Osteocyte (in vitro differentiated cells): ENCODE measurements at regions not wholly inside any gene's neighbourhood (a gene's known extent, or its start where the extent isn't known, plus 50 kb on each side); places are given as distances from the start of the nearest gene placed in this dataset.

ENCODE experiments used
- DNase-seq: peaks from one replicate; pipeline ENCODE4 v3.0.0; 2021; ENCODE audit warnings: mixed read lengths; ENCODE audit not compliant: unreplicated experiment; ENCODE audit errors: extremely low spot score
- H3K27ac Mint-ChIP-seq: one replicate; pipeline ENCODE4 v1.8.0; 2021; ENCODE audit warnings: mild to moderate bottlenecking, mixed read lengths; ENCODE audit not compliant: unreplicated experiment
- H3K27me3 Mint-ChIP-seq: one replicate; pipeline ENCODE4 v1.8.0; 2021; ENCODE audit warnings: mixed read lengths; ENCODE audit not compliant: unreplicated experiment
- H3K36me3 Mint-ChIP-seq: one replicate; pipeline ENCODE4 v1.8.0; 2021; ENCODE audit warnings: mixed read lengths; ENCODE audit not compliant: unreplicated experiment
- H3K4me1 Mint-ChIP-seq: one replicate; pipeline ENCODE4 v1.8.0; 2021; ENCODE audit warnings: mixed read lengths; ENCODE audit not compliant: unreplicated experiment
- H3K4me3 Mint-ChIP-seq: one replicate; pipeline ENCODE4 v1.8.0; 2021; ENCODE audit warnings: mild to moderate bottlenecking, moderate library complexity, mixed read lengths; ENCODE audit not compliant: unreplicated experiment
- H3K9me3 Mint-ChIP-seq: one replicate; pipeline ENCODE4 v1.8.0; 2021; ENCODE audit warnings: mixed read lengths; ENCODE audit not compliant: unreplicated experiment
- TF ChIP-seq, protein P1 (sequence below): fragments of 200-600 bp; sonication (generic); IDR thresholded peaks from 2 replicates; pipeline ENCODE4 v1.5.0; 2021; ENCODE audit warnings: antibody characterized with exemption, mild to moderate bottlenecking, moderate library complexity

DNA sequence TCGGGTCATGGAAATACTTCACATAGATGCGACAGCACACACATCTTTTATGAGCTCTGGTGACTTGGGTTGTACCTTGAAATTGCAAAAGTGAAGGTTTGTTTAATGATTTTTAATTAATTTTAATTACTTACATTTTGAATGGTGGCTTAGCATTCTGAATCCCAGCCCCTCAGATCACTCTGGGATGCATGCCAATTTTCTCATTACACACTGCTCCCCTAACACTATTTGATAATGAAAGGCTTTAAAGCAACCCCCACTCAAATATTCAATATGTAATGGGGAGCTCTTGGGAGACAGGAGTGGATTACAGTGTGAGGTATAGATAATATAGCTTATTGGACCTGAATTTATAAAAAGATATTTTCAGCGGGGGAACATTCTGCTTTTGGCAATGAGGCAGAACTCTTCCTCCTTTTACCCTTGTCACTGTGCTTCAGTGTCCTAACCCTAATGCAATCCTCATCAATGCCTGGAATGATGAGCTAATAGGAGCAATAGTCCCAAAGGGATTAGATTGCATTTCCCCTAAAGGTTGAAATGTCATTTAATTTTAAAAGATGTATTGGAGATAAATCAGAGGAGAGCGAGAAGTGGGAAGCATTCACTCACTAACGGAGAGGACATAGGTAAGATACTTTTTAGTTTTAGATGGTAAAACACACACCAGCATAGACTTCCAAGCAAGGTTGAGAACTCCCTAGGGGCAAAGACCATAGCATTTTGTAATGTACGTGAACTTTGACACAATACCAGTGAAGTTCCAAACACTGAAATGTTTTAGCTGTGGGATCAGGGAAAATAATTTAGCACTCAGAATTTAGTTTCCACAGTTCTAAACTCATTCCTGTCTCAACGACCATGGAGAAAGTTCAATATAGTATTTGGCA is 384.1 kb upstream of the PLXNA2 start:
- TF ChIP-seq, protein P1, sequence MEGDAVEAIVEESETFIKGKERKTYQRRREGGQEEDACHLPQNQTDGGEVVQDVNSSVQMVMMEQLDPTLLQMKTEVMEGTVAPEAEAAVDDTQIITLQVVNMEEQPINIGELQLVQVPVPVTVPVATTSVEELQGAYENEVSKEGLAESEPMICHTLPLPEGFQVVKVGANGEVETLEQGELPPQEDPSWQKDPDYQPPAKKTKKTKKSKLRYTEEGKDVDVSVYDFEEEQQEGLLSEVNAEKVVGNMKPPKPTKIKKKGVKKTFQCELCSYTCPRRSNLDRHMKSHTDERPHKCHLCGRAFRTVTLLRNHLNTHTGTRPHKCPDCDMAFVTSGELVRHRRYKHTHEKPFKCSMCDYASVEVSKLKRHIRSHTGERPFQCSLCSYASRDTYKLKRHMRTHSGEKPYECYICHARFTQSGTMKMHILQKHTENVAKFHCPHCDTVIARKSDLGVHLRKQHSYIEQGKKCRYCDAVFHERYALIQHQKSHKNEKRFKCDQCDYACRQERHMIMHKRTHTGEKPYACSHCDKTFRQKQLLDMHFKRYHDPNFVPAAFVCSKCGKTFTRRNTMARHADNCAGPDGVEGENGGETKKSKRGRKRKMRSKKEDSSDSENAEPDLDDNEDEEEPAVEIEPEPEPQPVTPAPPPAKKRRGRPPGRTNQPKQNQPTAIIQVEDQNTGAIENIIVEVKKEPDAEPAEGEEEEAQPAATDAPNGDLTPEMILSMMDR, result no peak
- no peaks in the 10 kb centered on the region for H3K36me3 Mint-ChIP-seq
- no peak overlapping the region for H3K27ac Mint-ChIP-seq
- peaks cover 4% of the 10 kb centered on the region for H3K9me3 Mint-ChIP-seq
- DNase-seq, result no peak
- H3K4me3 Mint-ChIP-seq, result no peak overlapping the region
- no peaks in the 10 kb centered on the region for H3K27me3 Mint-ChIP-seq
- H3K4me1 Mint-ChIP-seq, result no peaks in the 10 kb centered on the region

DNA sequence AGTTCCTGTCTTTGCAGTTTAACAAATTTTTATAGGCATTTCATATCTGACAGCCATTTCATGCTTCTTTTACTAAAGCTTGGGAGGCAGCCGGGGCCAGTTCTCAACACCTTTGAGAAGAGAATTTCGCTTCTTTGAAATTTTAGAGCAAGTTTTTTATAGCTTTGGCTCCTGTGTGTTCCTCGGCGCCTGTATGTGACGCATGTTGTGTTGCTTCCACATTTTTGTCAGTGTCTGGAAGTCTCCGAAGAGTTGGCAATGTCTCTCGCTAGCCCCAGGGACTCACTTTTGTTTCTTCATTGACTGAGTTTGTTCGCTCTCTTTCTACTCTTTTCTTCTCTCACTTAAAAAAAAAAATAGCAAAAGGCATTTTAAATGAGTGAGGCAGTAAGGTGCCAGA is 386.9 kb upstream of the PLXNA2 start:
- no peaks in the 10 kb centered on the region for H3K9me3 Mint-ChIP-seq
- H3K4me1 Mint-ChIP-seq, result no peaks in the 10 kb centered on the region
- H3K36me3 Mint-ChIP-seq, result no peaks in the 10 kb centered on the region
- TF ChIP-seq, protein P1, result no peak
- no peak for DNase-seq
- no peak overlapping the region for H3K4me3 Mint-ChIP-seq
- no peak overlapping the region for H3K27ac Mint-ChIP-seq
- H3K27me3 Mint-ChIP-seq, result no peaks in the 10 kb centered on the region

DNA sequence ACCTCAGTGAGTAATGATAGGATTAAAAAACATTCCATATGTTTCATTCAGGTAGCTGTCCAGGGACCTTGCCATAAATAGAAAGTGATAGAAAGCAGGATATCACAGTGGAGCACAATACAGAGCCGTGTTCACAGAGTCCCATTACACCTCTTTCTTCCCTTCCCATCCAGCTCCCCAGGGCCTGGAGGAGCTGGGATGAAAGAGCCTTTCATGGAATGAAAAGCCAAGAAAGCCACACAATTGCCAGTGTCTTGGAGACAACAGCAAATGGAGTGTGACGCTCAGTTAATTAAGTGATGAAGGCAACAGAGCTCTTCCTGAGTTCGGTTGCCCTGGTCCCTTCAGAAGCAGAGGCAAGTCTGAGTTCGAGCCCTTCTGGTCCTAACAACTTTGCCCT is 387.3 kb upstream of the PLXNA2 start:
- DNase-seq, result no peak
- Mint-ChIP-seq H3K4me3 (no peak overlapping the region), H3K9me3 (no peaks in the 10 kb centered on the region), H3K36me3 (no peaks in the 10 kb centered on the region), H3K4me1 (no peaks in the 10 kb centered on the region), H3K27me3 (no peaks in the 10 kb centered on the region), H3K27ac (no peak overlapping the region)
- TF ChIP-seq, protein P1, result no peak

DNA sequence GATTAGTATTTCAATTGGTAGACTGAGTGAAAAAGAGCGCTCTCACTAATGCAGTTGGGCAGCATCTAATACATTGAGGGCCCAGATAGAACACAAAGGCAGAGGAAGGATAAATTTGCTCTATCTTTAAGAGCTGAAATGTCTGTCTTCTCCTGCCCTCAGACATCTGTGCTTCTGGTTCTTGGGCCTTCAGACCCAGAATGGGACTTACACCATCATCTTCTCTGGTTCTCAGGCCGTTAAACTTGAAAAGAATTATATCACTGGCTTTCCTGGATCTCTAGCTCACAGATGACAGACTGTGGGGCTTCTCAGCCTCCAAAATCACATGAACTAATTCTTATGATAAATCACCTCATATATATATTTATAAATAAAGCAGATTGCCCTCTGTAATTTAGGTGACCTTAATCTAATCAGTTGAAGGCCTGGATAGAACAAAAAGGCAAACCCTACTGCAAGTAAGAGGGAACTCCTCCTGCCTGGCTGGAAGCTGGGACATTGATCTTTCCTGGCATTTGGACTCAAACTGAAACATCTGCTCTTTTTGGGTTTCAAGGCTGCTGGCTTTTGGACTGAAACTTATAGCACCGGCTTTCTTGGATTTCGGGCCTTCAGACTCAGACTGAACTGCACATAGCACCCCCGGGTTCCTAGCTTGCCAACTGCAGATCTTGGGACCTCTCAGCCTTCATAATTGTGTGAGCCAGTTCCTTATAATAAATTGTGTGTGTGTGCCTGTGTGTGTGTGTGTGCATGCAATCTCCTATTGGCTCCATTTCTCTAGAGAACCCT is 390.4 kb upstream of the PLXNA2 start:
- Mint-ChIP-seq H3K27me3 (peaks cover 6% of the 10 kb centered on the region), H3K27ac (no peak overlapping the region), H3K9me3 (no peaks in the 10 kb centered on the region), H3K4me3 (no peak overlapping the region), H3K4me1 (no peaks in the 10 kb centered on the region), H3K36me3 (no peaks in the 10 kb centered on the region)
- TF ChIP-seq, protein P1, result no peak
- no peak for DNase-seq

DNA sequence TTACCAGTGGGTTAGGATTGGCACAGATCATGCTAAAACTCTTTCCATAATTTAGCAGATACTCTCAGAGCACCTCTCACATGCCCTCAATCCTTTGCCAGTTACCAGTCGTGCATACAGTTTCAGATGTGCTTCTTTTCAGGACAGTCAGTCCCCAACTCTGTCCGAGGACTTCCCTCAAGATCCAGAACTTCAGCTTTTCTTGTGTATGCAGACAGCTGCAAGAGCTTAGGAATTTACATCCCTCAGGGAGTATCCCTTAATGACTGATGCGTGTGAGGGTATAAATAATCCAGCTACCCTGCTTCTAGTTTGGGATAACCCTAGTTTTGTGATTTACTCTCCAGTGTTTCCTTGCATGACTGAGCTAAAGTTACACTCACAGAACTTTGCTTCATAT is 393.0 kb upstream of the PLXNA2 start:
- Mint-ChIP-seq H3K36me3 (no peaks in the 10 kb centered on the region), H3K4me1 (no peaks in the 10 kb centered on the region), H3K9me3 (no peaks in the 10 kb centered on the region)

More for the DNA sequence above, 393.0 kb upstream of the PLXNA2 start:
- Mint-ChIP-seq H3K27ac (no peak overlapping the region), H3K27me3 (peaks cover 6% of the 10 kb centered on the region), H3K4me3 (no peak overlapping the region)
- TF ChIP-seq, protein P1, result no peak
- no peak for DNase-seq
